NCI-H524 treated with DMSO at 0.1 percent for 48 hours (cell line): ENCODE measurements at regions not wholly inside any gene's neighbourhood (a gene's known extent, or its start where the extent isn't known, plus 50 kb on each side); places are given as distances from the start of the nearest gene placed in this dataset.
"Not testable (repeated sequence)": the region's sequence is repeated elsewhere in the genome, so short reads cannot be mapped to it uniquely, and the experiment has no call there.

Experiments used
- DNase-seq: peaks from one replicate; lab custom pipeline; 2025; lab: John Stamatoyannopoulos, UW

DNA sequence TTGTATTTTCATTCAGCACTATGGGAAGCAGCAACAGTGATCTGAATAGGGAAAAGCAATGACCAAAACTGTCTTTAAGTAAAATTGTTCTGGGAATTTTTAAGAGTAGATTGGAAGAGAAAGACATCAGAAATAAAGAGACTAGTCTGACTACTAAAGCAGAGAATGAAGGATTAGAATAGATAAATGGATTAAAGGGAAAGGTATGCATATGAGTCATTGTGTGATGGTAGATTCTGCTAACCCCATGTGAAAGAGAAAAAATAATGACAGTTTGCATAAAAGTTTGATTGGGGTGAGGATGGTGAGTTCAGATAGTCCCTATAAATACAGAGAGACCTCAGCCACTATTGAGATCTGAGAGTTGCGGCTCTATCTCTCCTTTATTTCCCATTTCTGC, 139.6 kb upstream of the DCC start:
- DNase-seq = no peak

DNA sequence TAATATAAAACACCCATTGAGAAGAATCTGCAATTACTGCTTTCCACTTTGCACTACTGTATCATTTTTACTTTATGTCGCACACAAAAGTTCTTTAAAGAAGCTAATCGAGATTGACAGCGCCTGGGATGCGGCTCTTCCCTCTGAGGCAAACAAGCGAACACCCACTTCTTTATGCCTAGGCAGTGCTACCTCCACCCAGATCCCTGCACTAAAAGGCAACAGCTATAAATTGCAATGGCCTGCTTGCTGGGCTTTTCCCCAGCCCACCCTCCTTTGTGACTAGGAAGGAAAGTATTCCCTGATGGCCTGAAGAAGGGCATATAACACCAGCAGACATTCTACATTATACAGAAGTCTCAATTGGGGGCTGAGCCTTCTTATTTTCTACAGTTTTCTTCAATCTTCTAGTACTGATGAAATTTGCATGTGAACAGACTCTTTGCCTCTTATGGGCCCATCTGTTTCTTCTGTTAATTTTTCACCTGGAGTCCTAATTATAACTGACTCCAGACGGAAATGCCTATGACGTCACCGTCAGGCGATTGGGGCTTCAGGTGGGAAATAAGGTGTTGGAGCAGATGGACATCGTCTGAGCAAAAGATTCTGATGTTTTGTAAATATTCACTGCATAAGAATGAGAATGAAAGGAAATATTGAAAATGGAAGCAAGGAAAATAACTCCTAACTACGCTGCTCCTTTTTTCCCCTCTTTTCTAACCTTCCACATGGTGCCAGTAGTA, 138.9 kb upstream of the DCC start:
- no peak for DNase-seq

DNA sequence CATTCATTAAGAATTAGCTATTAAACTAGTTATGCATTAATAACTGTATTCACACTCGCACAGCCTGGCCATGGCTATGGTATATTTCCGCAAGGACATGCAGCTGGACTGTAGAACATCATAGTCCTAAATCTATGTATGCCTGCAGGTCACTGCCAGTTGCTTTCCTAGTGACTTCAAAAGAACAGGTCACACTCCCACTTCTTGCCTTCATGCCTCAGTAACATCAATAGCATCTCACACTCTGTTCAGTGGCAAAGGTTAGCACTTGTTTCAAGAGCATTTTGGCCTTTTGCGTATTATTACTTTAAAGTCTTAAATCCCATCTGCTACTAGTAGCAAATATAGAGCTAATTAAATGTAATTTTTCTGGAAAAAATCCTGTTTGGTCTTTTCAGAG, 131.4 kb upstream of the DCC start:
- DNase-seq = no peak

DNA sequence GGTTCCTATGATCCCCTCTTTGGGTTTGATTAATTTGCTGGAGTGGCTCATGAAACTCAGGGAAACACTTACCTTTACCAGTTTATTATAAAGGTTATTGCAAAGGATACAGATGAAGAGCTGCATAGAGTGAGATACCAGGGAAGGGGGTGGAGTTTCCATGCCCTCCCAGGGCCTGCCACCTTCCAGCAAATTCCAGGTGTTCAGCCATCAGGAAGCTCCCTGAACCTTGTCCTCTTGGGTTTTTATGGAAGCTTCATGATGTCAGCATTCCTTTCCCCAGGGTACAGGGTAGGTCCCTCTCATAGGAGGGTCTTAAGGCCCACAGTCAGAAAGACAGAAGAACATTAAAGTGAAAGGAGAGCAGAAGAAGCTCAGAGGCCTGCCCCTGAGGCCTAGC, 123.9 kb upstream of the DCC start:
- no peak for DNase-seq

DNA sequence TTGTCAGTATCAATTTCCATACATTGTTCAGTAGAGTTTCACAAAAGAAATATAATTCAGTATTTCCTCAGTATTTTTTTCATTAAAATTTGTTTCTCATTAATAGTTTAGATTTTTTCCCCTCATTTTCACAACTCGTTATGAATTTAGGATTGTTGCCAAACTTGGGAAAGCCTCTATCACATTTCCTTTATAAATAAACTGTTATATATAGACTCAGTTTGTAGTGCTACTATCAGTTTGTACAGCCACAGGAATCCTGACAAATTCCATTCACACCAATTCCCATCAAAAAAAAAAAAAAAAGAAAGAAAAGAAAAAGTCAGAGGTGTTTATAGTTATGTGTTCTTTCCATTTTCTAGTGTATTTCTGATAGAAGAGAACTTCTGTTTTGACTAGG, 123.3 kb upstream of the DCC start:
- DNase-seq = no peak

DNA sequence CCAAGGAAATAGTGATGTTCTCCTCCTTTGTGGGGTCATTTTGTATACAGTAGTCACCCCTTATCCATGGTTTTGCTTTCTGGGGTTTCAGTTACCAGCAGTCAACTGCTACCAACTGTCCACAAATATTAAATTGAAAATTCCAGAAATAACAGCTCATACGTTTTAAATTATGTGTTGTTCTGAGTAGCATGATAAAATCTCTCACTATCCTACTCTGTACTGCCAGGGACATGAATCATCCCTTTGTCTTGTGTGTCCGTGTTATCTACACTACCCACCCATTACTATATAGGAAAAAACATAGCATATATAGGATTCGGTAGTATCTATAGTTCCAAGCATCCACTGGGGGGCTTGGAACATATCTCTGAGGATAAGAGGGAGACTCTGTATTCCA, 120.9 kb upstream of the DCC start:
- DNase-seq = no peak

DNA sequence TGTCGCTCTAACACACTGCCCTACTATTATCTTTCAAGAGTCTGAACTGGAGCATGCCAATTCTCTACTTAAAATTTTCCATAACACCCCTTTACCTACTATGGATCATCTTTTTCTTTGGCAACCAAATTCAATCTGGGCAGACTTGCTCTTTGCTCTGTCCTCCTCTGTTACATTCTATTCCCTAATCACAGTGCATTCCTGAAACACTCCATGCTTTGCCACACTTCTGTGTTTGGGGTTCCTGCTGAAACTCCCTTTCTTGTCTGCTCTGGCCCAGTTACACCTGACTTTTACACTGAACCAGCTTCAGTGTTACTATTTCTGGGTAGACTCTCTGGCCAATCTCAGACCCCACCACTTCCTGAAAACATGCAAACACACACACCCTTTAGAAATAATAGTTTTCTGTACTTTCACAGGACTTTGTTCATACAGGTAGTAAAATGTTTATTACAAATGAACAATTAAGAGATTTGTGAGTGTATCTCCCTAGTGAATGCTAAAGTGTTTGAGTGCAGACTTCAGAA, 119.9 kb upstream of the DCC start:
- no peak for DNase-seq

DNA sequence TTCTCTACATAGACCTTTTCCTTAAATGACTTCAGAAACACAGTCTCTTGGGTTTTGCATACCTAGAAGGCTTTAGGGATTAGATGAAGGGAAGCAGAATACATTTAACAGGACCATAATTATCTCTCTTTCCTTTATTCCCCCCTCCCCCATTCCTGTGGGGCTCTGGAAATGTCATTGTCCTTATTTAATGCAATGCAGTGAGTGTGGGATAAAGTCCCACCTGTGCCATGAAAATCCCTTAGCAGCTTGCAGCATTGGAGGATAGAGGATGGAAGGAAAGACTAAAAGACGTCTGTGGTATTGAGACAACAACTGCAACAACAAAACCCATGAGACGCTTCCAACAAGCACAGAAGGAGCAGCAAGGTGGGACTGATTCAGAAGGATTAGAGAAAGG, 117.8 kb upstream of the DCC start:
- DNase-seq = no peak

DNA sequence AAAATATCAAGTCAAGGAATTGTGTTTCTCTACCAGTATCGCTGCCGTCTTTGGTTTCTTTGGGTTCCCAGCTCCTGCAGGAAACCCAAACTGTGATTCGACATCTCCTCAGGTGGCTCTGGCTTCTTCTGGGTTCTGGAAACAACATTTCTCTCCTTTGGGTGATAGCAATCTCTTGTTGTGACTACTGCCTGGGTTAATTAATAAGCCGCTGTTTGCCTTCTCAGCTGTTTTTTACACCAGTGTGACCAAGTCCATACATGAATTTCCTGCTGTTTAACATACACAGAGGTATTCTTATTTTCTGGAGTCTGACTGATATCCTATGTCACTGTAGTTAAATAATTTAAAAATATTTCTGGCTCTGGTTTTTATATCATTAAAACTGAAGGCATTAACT, 112.5 kb upstream of the DCC start:
- DNase-seq = no peak

DNA sequence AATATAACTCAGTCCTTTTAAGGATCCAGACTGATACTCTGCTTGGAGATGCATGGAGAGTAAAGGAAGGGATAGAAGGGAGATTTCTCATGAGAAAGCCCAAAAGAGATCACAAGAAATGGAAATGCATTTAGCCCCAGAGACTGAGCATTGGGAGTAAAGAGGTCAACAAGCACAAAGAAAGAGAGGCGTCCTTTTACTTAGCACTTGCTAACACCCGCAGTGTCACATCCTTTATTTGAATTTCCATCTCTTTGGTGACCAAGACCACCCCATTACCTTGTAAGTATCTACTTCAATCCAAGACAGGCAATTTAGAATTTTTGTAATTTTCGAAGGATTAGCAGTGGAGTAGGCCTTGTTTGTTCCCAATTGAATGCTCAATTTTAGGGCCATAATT, 111.8 kb upstream of the DCC start:
- no peak for DNase-seq

DNA sequence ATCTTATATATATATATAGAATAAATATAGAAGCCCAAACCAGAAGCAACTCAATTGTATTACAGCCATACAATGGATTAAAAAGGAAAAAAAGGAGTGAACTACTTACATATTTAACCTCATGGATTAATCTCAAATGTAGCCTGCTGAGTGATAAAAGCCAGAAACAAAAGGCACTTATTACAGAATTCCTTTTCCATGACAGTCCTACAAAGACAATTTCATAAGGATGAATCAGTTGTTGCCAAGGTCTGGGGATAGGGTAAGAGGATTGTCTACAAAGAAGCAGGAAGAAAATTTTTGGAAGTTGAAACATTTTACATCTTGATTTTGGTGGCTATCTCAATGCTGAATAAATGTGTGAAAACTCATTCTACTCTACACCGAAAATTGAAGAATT, 103.9 kb upstream of the DCC start:
- no peak for DNase-seq

DNA sequence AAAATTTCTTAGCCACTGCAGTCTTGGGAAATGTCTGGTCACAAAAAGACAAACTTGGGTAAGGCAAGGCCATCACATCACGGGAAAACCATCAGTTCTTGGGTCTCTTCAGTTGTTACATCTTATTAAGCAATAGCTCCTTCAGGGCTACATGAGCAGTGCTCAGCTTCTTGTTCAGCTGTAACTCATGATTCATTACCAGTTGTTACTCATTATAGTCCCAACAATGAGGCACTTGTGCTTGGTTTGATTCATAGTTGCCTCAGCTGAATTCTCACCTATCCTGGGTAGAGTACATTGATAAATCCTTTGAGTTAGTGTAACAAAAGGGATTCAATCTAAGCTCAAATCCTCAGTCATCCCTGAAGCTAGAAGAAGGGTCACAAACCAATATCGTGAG, 102.4 kb upstream of the DCC start:
- no peak for DNase-seq

DNA sequence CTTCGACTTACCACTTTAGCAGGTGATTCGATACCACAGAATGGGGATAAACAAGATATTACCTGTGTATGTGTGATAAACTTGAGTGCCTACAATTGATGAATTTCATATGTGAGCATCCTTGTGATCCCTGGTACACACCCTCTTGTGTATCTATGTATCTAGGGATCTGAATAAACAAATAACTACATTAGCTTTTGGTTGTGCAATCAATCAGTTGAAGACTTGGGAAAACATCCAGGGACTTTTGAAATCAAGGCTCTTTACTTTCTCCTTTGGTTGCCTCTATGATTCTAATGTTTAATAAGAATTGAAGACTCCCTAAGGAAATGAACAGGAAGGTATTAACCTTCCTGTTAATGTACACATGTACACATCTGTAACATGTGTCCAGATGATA, 97.3 kb upstream of the DCC start:
- DNase-seq = no peak

DNA sequence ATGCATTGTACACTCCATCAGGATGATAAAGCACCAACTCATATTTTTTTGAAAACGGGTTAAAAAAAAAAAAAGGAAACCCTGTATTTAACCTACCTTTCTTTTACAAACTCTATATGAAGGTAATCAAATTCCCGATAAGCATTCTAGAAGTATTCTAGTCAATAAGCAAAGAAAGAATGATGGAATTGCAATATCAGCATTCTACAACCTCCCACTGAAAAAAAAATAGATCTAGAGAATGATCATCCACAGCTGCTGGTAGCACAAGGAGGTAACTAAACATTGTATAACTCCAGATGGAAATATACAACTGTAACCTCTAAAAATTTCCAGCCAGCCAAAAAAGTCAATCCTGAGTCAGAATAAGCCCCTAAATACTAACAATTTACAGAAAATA, 95.3 kb upstream of the DCC start:
- DNase-seq = no peak

DNA sequence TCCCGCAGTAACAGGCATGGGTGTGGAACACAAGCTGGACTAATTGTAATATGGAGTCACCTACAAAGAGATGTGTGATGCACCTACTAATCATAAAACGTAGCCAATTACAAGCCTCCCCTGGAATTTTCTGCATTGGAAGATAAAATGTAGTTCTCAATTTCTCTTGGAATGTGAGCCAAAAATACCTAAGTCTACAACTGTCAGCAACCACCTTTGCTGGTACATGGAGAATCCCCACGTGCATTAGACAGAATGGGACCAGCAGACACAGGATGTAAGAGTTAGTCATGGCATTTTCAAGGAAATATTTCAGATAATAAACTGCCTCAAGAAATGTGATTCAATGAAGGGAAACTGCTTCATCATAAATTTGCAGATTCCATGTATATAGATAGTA, 85.6 kb upstream of the DCC start:
- DNase-seq = no peak

DNA sequence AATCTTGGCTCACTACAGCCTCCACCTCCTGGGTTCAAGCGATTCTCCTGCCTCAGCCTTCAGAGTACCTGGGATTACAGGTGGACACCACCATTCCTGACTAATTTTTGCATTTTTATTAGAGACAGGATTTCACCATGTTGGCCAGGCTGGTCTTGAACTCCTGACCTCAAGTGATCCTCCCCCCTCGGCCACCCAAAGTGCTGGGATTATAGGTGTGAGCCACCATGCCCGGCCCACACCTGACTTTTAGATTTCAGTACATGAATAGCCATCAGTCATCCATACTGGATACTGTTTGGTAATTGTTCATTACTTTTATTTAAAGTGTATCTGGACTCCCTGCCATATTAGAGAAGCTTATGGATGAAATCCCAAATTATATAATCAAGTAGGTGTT, 82.6 kb upstream of the DCC start:
- DNase-seq = not testable (repeated sequence)

DNA sequence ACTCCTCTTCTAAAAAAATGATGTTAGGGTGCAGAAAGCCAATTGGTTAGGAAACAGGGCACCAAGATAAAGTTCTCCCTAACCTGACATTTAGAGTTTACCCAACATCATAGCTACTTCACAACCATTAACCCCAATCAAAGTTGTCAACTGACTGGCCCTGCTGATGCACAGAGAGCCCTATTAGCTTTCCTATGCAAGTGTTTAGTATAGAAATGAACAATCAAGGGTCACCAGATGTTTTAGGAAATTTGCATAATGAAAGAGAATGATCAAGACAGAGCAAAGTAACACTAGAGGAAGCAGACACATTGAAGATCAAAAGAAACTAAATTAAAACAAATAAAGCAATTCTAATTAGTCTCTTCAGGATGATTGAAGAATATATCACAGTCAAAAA, 64.2 kb upstream of the DCC start:
- no peak for DNase-seq

DNA sequence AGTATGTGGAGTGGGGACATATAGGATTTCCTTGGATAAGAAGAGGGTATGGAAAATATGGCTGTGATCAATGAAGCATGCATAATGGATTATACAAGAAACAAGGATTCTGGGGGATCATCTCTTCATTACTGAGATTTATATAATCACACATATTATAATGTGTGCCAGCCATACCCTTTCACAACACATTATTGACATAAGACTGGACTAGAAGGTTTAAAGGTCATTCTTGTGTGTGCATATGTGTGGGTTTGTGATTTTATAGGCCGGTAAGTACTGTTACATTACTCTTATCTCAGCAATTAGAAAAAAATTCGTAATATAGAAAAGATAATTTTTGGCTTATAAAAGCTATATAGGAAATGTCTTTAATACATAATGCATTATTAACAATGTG, 62.2 kb upstream of the DCC start:
- DNase-seq = no peak

DNA sequence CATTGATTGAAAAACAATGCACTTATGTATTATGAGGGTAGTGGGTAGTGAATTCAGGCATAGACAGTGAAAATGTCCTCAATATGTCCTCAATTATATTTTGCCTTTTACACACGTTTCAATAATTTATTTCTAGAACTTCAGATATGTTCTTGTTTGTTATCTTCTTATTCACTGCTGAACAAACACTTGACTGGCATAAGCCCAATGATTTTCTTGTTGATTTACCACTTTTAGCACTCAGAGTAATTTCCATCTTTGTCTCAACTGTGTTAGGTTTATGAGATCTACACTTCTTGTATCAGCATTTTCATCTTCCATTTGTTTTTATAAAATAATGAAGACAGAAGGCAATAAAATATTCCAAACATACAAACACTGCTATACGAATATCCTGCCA, 61.8 kb upstream of the DCC start:
- DNase-seq = no peak

DNA sequence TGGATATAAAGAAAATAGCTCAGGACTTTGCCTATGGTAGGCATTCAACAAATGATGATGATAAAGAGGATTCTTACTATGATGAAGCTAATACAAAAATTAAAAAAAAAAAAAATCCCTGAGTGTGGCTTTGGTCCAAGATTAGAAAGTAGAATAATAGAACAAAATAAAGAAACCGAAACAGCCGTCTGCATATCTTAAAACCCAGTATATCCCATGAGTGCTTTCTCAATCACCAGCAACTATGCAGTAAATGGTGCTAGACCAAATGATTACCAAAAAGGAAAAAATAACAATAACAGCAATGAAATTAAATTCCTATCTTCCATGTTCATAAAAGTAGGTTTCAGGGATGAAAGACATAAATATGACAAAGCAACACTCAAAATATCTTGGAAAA, 59.3 kb upstream of the DCC start:
- no peak for DNase-seq

DNA sequence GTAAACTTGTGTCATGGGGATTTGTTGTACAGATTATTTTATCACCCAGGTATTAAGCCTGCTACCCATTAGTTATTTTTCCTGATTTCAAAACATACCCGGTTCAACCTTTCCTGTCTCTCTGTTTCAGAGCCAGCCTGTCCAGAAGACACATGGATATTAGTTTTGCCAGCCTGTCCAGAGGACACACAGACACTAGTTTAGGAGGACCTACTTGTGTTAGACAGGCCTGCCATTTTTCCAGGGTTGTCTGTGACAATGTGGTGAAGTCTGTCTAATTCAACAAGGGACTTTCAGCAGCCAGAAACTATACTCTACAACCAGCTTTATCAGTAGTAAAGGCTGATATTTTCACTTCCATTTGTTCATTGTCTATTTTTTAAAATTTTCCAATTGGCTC, 56.1 kb upstream of the DCC start:
- DNase-seq = no peak

DNA sequence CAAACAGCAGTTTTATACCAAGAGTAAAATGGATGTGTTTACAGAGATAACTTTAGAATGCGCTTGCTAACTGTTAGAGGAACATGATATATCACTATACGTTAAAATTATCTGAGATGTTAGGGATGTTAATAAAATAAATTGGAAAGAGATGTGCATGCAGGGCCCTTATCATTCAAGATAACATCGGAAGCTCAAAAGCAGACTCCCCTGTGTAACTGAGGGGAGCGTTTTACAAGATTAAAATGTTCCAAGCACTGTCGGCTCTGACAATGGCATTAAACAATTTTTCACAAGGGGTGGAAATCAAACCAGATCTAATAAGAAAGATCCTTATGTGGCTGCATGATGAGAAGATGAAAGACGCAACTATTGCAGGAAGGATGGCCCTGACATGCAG, 53.3 kb upstream of the DCC start:
- DNase-seq = no peak

DNA sequence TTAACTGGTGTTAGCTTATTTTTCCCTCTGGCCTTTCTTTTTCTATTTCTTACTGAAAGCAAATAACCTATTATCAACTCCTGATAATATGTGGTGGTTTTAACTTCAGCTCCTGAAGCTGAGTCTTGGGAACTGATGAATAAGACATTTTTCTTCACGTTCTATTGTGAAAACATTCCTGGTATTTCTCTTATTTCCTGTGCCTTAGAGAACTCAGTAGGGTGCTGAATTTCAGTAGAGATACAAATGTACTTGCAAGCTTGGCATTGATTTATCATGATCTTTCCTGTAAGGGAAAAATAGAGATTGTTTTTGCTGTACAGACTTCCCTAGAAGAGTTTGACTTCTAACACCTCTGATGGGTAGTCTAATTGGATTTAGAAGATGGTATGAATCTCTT, 52.8 kb upstream of the DCC start:
- no peak for DNase-seq

DNA sequence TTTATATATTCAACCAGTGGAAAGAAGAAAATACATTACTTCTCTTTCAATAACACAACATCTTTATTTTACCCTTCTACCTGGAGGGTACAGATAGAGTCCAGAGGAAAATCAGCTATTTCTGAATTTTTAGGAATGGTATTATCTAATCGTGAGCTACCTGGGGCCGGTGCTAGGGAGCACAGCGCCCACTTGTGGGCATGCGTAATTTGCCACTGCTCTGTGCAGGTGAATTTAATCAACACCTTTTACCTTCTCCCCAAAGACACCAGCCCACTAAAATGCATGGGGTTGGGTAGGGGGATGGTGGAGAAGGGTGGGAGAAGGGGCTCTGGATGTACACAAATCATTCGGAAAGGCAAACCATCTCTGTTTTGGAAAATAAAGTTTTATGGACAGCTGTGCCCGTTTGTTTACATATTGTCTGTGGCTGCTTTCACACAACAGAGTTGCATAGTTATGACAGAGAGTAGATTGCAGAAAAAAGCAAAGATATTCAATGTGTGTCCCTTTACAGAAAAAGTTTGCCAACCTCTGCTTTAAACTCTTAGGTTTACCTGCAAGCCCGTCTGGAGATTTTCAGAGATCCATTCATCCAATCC, 51.5 kb upstream of the DCC start:
- DNase-seq = no peak
